NT2/D1 (cell line): ENCODE measurements at regions not wholly inside any gene's neighbourhood (a gene's known extent, or its start where the extent isn't known, plus 50 kb on each side); places are given as distances from the start of the nearest gene placed in this dataset.

Source experiments
- DNase-seq: peaks from one replicate; pipeline ENCODE4 v3.0.0-alpha.2; 2011; ENCODE audit warnings: low read depth, low spot score
- H3K27me3 ChIP-seq: 2 replicates; pipeline ENCODE4 v1.6.0; 2011; ENCODE audit warnings: mild to moderate bottlenecking; ENCODE audit not compliant: insufficient read length, insufficient read depth
- H3K36me3 ChIP-seq: 2 replicates; pipeline ENCODE4 v1.6.1; 2011; ENCODE audit warnings: mild to moderate bottlenecking, low read length, mixed read lengths; ENCODE audit not compliant: insufficient read depth, insufficient read length
- H3K4me1 ChIP-seq: 2 replicates; pipeline ENCODE4 v1.5.1; 2011; ENCODE audit not compliant: insufficient read depth, insufficient read length
- H3K4me3 ChIP-seq: 2 replicates; pipeline ENCODE4 v1.5.1; 2011; ENCODE audit warnings: low read depth; ENCODE audit not compliant: insufficient read length
- H3K9ac ChIP-seq: 2 replicates; pipeline ENCODE4 v1.6.0; 2011; ENCODE audit warnings: low read depth; ENCODE audit not compliant: insufficient read length
- H3K9me3 ChIP-seq: 2 replicates; pipeline ENCODE4 v1.5.1; 2011; ENCODE audit warnings: mild to moderate bottlenecking, low read length; ENCODE audit not compliant: insufficient read depth
- SUZ12 ChIP-seq: IDR thresholded peaks from 2 replicates; pipeline ENCODE4 v1.6.1; 2011; ENCODE audit not compliant: insufficient read length, insufficient read depth; ENCODE audit errors: extremely low read depth
- YY1 ChIP-seq: IDR thresholded peaks from 2 replicates; pipeline ENCODE4 v1.6.1; 2011; ENCODE audit not compliant: insufficient read length, insufficient read depth
- ZNF274 ChIP-seq: IDR thresholded peaks from 2 replicates; pipeline ENCODE4 v1.6.1; 2011; ENCODE audit warnings: mild to moderate bottlenecking, low read depth, low read length

DNA sequence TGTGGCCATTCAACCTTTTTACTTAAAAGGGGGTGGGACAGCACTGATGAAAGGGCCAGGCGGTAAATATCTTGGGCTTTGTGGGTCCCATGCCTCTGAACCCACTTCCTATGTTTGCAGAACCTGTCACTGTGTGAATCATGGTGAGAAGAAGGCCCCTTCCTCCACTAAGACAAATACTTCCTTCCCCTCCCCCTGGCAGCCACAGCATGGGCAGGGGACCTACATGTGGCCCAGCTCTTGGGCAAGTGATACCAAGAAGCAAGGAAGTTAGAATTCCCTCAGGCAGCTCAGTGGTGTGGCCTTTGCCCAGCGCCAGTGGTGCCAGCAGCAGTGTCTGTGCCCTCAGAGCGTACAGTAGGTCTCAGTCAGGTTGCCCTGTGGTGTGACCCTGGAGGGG, 168.6 kb downstream of the TRIM33 start:
- H3K9ac ChIP-seq, result no peak overlapping the region
- no peak for DNase-seq
- no peak for TF ChIP-seq SUZ12
- no peak for TF ChIP-seq ZNF274
- TF ChIP-seq YY1, result no peak
- H3K9me3 ChIP-seq, result peaks cover 7% of the 10 kb centered on the region; the same call in 1 of the 2 replicates
- H3K4me3 ChIP-seq, result no peak overlapping the region
- peaks cover 3% of the 10 kb centered on the region for H3K4me1 ChIP-seq
- peaks cover 8% of the 10 kb centered on the region for H3K27me3 ChIP-seq
- H3K36me3 ChIP-seq, result no peaks in the 10 kb centered on the region

DNA sequence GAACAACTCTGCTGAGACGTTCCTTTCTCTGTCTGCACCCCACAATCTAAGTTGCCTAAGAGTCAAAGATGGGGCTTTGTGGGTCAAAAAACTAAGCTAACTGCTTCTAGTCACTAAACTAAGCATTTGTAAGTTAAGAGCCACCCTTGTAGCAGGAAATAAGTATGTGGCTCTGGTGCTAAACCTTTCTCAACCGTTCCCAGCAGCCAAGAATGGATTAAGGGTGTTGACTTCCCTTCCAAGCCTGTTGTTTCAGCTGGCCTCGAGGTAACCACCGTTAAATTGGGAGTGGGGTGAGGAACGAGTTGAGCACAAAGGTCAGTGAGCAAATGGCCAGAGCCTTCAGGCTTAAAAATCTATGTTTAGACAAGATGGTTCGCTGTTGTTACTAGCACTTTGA, 169.1 kb downstream of the TRIM33 start:
- Histone ChIP-seq H3K4me3 (no peak overlapping the region), H3K4me1 (peaks cover 3% of the 10 kb centered on the region), H3K9ac (no peak overlapping the region), H3K27me3 (peaks cover 2% of the 10 kb centered on the region), H3K9me3 (peaks cover 2% of the 10 kb centered on the region; the same call in 1 of the 2 replicates), H3K36me3 (no peaks in the 10 kb centered on the region)
- no peak for DNase-seq
- TF ChIP-seq ZNF274, result no peak
- TF ChIP-seq YY1, result no peak
- TF ChIP-seq SUZ12, result no peak

DNA sequence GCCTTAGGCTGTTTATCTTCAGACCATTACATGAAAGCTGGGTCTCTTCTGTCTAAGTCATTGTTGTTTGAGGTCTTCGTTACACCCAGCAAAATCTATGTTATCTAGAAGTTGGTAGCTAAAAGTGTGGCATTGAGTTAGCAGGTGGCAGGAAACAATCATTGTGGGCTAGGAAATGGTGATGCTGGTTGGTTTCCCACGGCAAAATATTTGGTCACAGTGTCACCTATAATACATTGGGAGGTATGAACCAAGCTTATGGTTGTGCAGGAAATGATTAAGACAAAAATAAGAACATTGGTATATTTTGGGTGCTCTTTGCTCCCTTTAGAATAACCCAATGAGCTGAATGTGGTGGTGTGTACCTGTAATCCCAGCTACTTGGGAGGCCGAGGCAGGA, 169.7 kb downstream of the TRIM33 start:
- Histone ChIP-seq H3K4me1 (no peaks in the 10 kb centered on the region), H3K9ac (no peak overlapping the region), H3K36me3 (no peaks in the 10 kb centered on the region), H3K4me3 (no peak overlapping the region), H3K27me3 (no peaks in the 10 kb centered on the region), H3K9me3 (no peaks in the 10 kb centered on the region)
- DNase-seq, result no peak
- no peak for TF ChIP-seq SUZ12
- no peak for TF ChIP-seq YY1
- no peak for TF ChIP-seq ZNF274

DNA sequence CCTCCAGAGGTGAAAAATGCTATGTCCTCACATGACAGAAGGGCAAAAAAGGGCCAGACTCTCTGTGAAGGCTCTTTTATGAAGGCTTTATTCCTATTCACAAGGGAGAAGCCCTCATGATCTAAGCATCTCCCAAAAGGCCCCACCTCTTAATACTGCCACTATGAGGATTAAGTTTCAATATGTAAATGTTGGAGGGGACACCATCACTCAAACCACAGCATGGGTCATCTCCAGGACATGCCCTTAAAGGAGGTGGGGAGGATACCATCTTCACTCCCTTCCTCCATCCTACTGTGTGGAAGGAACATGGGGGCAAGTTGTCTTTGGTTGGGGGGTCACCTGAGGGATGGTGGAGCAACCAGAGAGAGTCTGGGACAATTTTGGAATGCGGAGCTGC, 170.1 kb downstream of the TRIM33 start:
- Histone ChIP-seq H3K27me3 (no peaks in the 10 kb centered on the region), H3K9ac (no peak overlapping the region), H3K9me3 (no peaks in the 10 kb centered on the region), H3K4me1 (no peaks in the 10 kb centered on the region), H3K4me3 (no peak overlapping the region), H3K36me3 (no peaks in the 10 kb centered on the region)
- no peak for TF ChIP-seq ZNF274
- TF ChIP-seq SUZ12, result no peak
- no peak for TF ChIP-seq YY1
- no peak for DNase-seq

DNA sequence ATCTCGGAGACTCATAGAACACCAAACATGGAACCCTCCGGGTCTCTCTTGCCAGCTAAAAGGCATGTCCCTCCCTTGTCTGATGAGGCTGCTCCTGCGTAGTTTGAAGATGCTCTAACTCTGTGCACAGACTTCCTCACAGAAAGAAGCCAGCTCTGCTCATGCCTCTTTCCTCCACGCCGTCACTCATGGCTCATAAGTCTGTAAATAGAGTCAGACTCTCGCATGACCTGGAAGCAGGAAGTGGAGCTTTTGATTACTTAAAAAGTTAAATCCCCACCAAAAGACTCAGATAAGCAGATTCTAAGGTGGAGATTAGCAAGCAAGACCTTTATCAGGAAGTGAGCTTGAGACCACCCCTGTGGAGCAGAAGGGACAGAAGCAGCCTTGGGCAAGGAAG, 171.6 kb downstream of the TRIM33 start:
- no peak overlapping the region for H3K4me3 ChIP-seq
- no peaks in the 10 kb centered on the region for H3K36me3 ChIP-seq
- H3K9me3 ChIP-seq, result no peaks in the 10 kb centered on the region
- H3K9ac ChIP-seq, result no peak overlapping the region
- DNase-seq, result no peak
- TF ChIP-seq SUZ12 (no peak), YY1 (no peak), ZNF274 (no peak)
- no peaks in the 10 kb centered on the region for H3K27me3 ChIP-seq
- H3K4me1 ChIP-seq, result no peaks in the 10 kb centered on the region

DNA sequence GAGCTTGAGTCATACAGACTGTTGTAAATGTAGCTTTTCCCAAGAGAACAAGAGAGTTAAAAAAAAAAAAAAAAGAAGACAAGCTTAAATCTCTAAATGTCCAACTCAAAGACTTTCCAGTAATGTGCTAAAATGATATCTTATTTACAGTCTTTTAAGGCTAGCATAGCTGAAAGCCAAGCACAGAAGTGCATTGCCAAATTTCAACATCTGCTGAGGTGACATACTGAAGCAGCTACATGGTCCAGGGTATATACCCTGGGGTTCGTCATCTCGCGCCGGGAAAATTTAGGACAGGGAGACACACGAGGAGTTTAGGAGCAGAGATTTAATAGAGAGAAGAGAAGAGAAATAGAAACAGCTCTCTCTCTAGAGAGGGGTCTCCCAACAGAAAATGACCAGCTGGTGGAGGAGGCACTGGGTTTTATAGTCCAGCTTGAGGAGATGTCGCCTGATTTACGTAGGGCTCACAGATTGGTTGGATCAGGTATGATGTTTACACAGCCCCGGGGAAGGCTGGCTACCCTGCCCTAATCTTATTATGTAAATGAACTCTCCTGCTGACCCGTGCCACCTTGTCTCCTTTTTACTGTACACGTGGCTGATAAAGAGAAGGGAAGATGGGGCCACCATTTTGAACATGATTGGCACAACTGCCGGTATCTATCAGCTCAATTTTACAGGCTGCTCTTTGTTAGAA, 172.7 kb downstream of the TRIM33 start:
- Histone ChIP-seq H3K4me1 (no peaks in the 10 kb centered on the region), H3K36me3 (no peaks in the 10 kb centered on the region), H3K4me3 (no peak overlapping the region), H3K27me3 (no peaks in the 10 kb centered on the region), H3K9me3 (no peaks in the 10 kb centered on the region), H3K9ac (no peak overlapping the region)
- TF ChIP-seq ZNF274 (no peak), YY1 (no peak), SUZ12 (no peak)
- DNase-seq, result no peak

DNA sequence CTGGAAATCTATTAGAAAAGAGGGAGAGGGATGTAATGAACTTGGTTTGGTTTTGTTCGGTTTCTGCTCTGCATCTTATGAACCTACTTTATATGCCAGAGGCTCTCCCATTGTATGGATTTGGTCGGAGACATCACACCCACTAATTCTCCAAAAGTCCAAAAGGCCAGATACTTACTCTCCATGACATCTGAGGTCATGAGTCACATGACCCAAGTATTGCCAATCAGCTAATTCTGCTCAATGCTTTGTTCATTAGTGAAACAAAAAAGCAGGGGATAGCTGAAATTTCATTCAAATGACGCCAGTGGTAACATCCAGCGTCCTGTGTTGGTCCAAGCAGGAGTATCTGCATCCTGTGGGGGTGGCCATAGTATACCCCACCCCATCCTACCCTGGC, 173.6 kb downstream of the TRIM33 start:
- H3K9me3 ChIP-seq, result no peaks in the 10 kb centered on the region
- H3K4me3 ChIP-seq, result no peak overlapping the region
- no peak overlapping the region for H3K9ac ChIP-seq
- H3K36me3 ChIP-seq, result no peaks in the 10 kb centered on the region
- no peak for TF ChIP-seq ZNF274
- no peak for TF ChIP-seq YY1
- TF ChIP-seq SUZ12, result no peak
- DNase-seq, result no peak
- no peaks in the 10 kb centered on the region for H3K27me3 ChIP-seq
- no peaks in the 10 kb centered on the region for H3K4me1 ChIP-seq
